Glutamatergic neuron (in vitro differentiated cells): ENCODE measurements at regions not wholly inside any gene's neighbourhood (a gene's known extent, or its start where the extent isn't known, plus 50 kb on each side); places are given as distances from the start of the nearest gene placed in this dataset.

Experiments used
- DNase-seq: peaks from one replicate; pipeline ENCODE4 v3.0.0; 2022
- H3K27ac Mint-ChIP-seq: one replicate; pipeline ENCODE4 v1.8.0; 2020; ENCODE audit warnings: mild to moderate bottlenecking, mixed read lengths, inconsistent platforms; ENCODE audit not compliant: unreplicated experiment
- H3K27me3 Mint-ChIP-seq: one replicate; pipeline ENCODE4 v1.8.0; 2020; ENCODE audit warnings: mild to moderate bottlenecking, moderate library complexity, mixed read lengths, inconsistent platforms; ENCODE audit not compliant: unreplicated experiment
- H3K36me3 Mint-ChIP-seq: one replicate; pipeline ENCODE4 v1.8.0; 2020; ENCODE audit warnings: mild to moderate bottlenecking, mixed read lengths, inconsistent platforms; ENCODE audit not compliant: unreplicated experiment
- H3K4me1 Mint-ChIP-seq: one replicate; pipeline ENCODE4 v1.8.0; 2020; ENCODE audit warnings: mild to moderate bottlenecking, low read depth, mixed read lengths, inconsistent platforms; ENCODE audit not compliant: unreplicated experiment
- H3K4me3 Mint-ChIP-seq: one replicate; pipeline ENCODE4 v1.8.0; 2020; ENCODE audit warnings: mild to moderate bottlenecking, mixed read lengths, inconsistent platforms; ENCODE audit not compliant: unreplicated experiment
- H3K9me3 Mint-ChIP-seq: one replicate; pipeline ENCODE4 v1.8.0; 2020; ENCODE audit warnings: mild to moderate bottlenecking, moderate library complexity, mixed read lengths, inconsistent platforms; ENCODE audit not compliant: unreplicated experiment
- CTCF ChIP-seq: fragments of 200-600 bp; sonication (generic); IDR thresholded peaks from one replicate; pipeline ENCODE4 v1.5.0; 2021; ENCODE audit not compliant: partially characterized antibody, unreplicated experiment

GRCh38 chr3:59658866-59659265, 609.0 kb upstream of the CFAP20DC start:
- no peak for TF ChIP-seq CTCF
- Mint-ChIP-seq H3K4me1 (no peaks in the 10 kb centered on the region), H3K4me3 (no peak overlapping the region), H3K9me3 (no peaks in the 10 kb centered on the region), H3K36me3 (no peaks in the 10 kb centered on the region), H3K27ac (no peak overlapping the region), H3K27me3 (no peaks in the 10 kb centered on the region)
- no peak for DNase-seq

GRCh38 chr3:59658274-59658673, 608.4 kb upstream of the CFAP20DC start:
- H3K4me3 Mint-ChIP-seq, result no peak overlapping the region
- no peaks in the 10 kb centered on the region for H3K36me3 Mint-ChIP-seq
- no peak for TF ChIP-seq CTCF
- H3K27me3 Mint-ChIP-seq, result no peaks in the 10 kb centered on the region
- H3K4me1 Mint-ChIP-seq, result no peaks in the 10 kb centered on the region
- H3K27ac Mint-ChIP-seq, result no peak overlapping the region
- H3K9me3 Mint-ChIP-seq, result peaks cover 1% of the 10 kb centered on the region
- DNase-seq, result no peak

- Mint-ChIP-seq H3K9me3 (peaks cover 5% of the 10 kb centered on the region), H3K27ac (no peak overlapping the region), H3K4me3 (no peak overlapping the region), H3K4me1 (no peaks in the 10 kb centered on the region), H3K36me3 (peaks cover 10% of the 10 kb centered on the region), H3K27me3 (no peaks in the 10 kb centered on the region)
- DNase-seq, result no peak
- no peak for TF ChIP-seq CTCF
These were observed 605.7 kb upstream of the CFAP20DC start for GRCh38 chr3:59655418-59656015.

GRCh38 chr3:59654480-59655417, 604.9 kb upstream of the CFAP20DC start:
- no peaks in the 10 kb centered on the region for H3K4me1 Mint-ChIP-seq
- no peak for TF ChIP-seq CTCF
- H3K36me3 Mint-ChIP-seq, result peaks cover 18% of the 10 kb centered on the region
- no peaks in the 10 kb centered on the region for H3K27me3 Mint-ChIP-seq
- H3K4me3 Mint-ChIP-seq, result no peak overlapping the region
- peaks cover 7% of the 10 kb centered on the region for H3K9me3 Mint-ChIP-seq
- no peak overlapping the region for H3K27ac Mint-ChIP-seq
- no peak for DNase-seq

- no peaks in the 10 kb centered on the region for H3K27me3 Mint-ChIP-seq
- TF ChIP-seq CTCF, result no peak
- no peak overlapping the region for H3K27ac Mint-ChIP-seq
- H3K36me3 Mint-ChIP-seq, result peaks cover 24% of the 10 kb centered on the region
- no peaks in the 10 kb centered on the region for H3K4me1 Mint-ChIP-seq
- DNase-seq, result no peak
- no peak overlapping the region for H3K4me3 Mint-ChIP-seq
- H3K9me3 Mint-ChIP-seq, result peaks cover 13% of the 10 kb centered on the region
These were observed 604.3 kb upstream of the CFAP20DC start for GRCh38 chr3:59654123-59654479.
